Natural killer cell (primary cell): ENCODE measurements at regions not wholly inside any gene's neighbourhood (a gene's known extent, or its start where the extent isn't known, plus 50 kb on each side); places are given as distances from the start of the nearest gene placed in this dataset.

Source experiments
- ATAC-seq, 3 donors: fragments of 150-1000 bp in 2 of 3; fragments of 200-7000 bp in 1 of 3; cut with Tn5 transposase; 1 replicate in 1 of 3; 2 replicates in 2 of 3; pipeline ENCODE4 v1.10.0; 2021; ENCODE audit warnings: mild to moderate bottlenecking in 2 of 3, moderate library complexity in 2 of 3
- DNase-seq, 2 donors: peaks; one replicate each; pipeline versions ENCODE4 v3.0.0 to v3.0.0-alpha.2; 2013 to 2021; ENCODE audit warnings: mixed read lengths in 1 of 2
- H3K27ac ChIP-seq: one replicate; pipeline ENCODE4 v1.5.1; 2013; ENCODE audit warnings: mild to moderate bottlenecking, low read length
- H3K27me3 ChIP-seq: one replicate; pipeline ENCODE4 v1.6.1; 2013; ENCODE audit warnings: low read length; ENCODE audit not compliant: control insufficient read depth, insufficient read depth
- H3K36me3 ChIP-seq: one replicate; pipeline ENCODE4 v1.6.1; 2013; ENCODE audit warnings: low read length; ENCODE audit not compliant: control insufficient read depth, insufficient read depth
- H3K4me1 ChIP-seq: one replicate; pipeline ENCODE4 v1.6.1; 2013; ENCODE audit warnings: low read length; ENCODE audit not compliant: control insufficient read depth, insufficient read depth
- H3K4me3 ChIP-seq: one replicate; pipeline ENCODE4 v1.5.1; 2013; ENCODE audit warnings: low read length
- H3K9me3 ChIP-seq: one replicate; pipeline ENCODE4 v1.6.1; 2013; ENCODE audit warnings: low read length; ENCODE audit not compliant: control insufficient read depth, insufficient read depth
- H3K27ac Mint-ChIP-seq, 2 donors: one replicate each; pipeline ENCODE4 v1.8.0; 2022; ENCODE audit warnings: mild to moderate bottlenecking in 2 of 2, mixed read lengths in 2 of 2, moderate library complexity in 1 of 2
- H3K27me3 Mint-ChIP-seq, 2 donors: one replicate each; pipeline ENCODE4 v1.8.0; 2022; ENCODE audit warnings: low read depth in 2 of 2, mixed read lengths in 2 of 2
- H3K36me3 Mint-ChIP-seq: one replicate; pipeline ENCODE4 v1.8.0; 2022; ENCODE audit warnings: mixed read lengths
- H3K4me1 Mint-ChIP-seq, 2 donors: one replicate each; pipeline ENCODE4 v1.8.0; 2022; ENCODE audit warnings: mixed read lengths in 2 of 2
- H3K4me3 Mint-ChIP-seq: one replicate; pipeline ENCODE4 v1.8.0; 2022; ENCODE audit warnings: mild to moderate bottlenecking, moderate library complexity, mixed read lengths
- H3K9me3 Mint-ChIP-seq, 2 donors: one replicate each; pipeline ENCODE4 v1.8.0; 2022; ENCODE audit warnings: mixed read lengths in 2 of 2
- CTCF ChIP-seq: fragments of 200-600 bp; IDR thresholded peaks from one replicate; pipeline ENCODE4 v1.8.0; 2022; ENCODE audit warnings: antibody characterized with exemption
- WGBS: methylation state at CpG from one replicate; pipeline ENCODE4 v1.1.7; 2013; ENCODE audit warnings: missing lambda C conversion rate; ENCODE audit not compliant: insufficient coverage; 5-methylcytosine and 5-hydroxymethylcytosine counted together
- intact Hi-C: fragments of 100-400 bp; cut with micrococcal nuclease; formaldehyde crosslinking; loops from one replicate; pipeline ENCODE4 v1.14.2; 2022

- peaks cover 15 to 19% of the 10 kb centered on the region in 2 donors for H3K9me3 Mint-ChIP-seq
- 80% methylated on average over 1 of the region's 2 CpGs for WGBS
- Histone ChIP-seq H3K27me3 (no peaks in the 10 kb centered on the region), H3K27ac (no peak overlapping the region), H3K4me3 (no peak overlapping the region), H3K9me3 (peaks cover 6% of the 10 kb centered on the region), H3K36me3 (no peaks in the 10 kb centered on the region), H3K4me1 (no peaks in the 10 kb centered on the region)
- no peaks in the 10 kb centered on the region for H3K4me1 Mint-ChIP-seq
- no peaks in the 10 kb centered on the region for H3K27me3 Mint-ChIP-seq
- no peak overlapping the region for H3K4me3 Mint-ChIP-seq
- TF ChIP-seq CTCF, result no peak
- intact Hi-C loops, result no loop called here
- ATAC-seq (no peak), DNase-seq (no peak)
- H3K27ac Mint-ChIP-seq, result no peak overlapping the region
- peaks cover 13% of the 10 kb centered on the region for H3K36me3 Mint-ChIP-seq
These were observed 624.1 kb downstream of the CCDC85A start for GRCh38 chr2:56807861-56808260.

GRCh38 chr2:56811401-56811800, 627.6 kb downstream of the CCDC85A start:
- H3K4me3 Mint-ChIP-seq, result no peak overlapping the region
- intact Hi-C loops, result no loop called here
- 78% methylated on average over 2 of the region's 2 CpGs for WGBS
- peaks cover 8 to 14% of the 10 kb centered on the region in 2 donors for H3K9me3 Mint-ChIP-seq
- Histone ChIP-seq H3K27me3 (no peaks in the 10 kb centered on the region), H3K4me1 (no peaks in the 10 kb centered on the region), H3K27ac (no peak overlapping the region), H3K9me3 (peaks cover 8% of the 10 kb centered on the region), H3K4me3 (no peak overlapping the region), H3K36me3 (no peaks in the 10 kb centered on the region)
- ATAC-seq (no peak), DNase-seq (no peak)
- no peak overlapping the region for H3K27ac Mint-ChIP-seq
- H3K36me3 Mint-ChIP-seq, result peaks cover 13% of the 10 kb centered on the region
- no peaks in the 10 kb centered on the region for H3K27me3 Mint-ChIP-seq
- TF ChIP-seq CTCF, result no peak
- H3K4me1 Mint-ChIP-seq, result no peaks in the 10 kb centered on the region

GRCh38 chr2:56812432-56812831, 628.6 kb downstream of the CCDC85A start:
- Histone ChIP-seq H3K27me3 (no peaks in the 10 kb centered on the region), H3K27ac (no peak overlapping the region), H3K36me3 (no peaks in the 10 kb centered on the region), H3K4me1 (no peaks in the 10 kb centered on the region), H3K4me3 (no peak overlapping the region), H3K9me3 (peaks cover 12% of the 10 kb centered on the region)
- no peak for ATAC-seq
- Mint-ChIP-seq H3K4me3 (no peak overlapping the region), H3K27me3 (no peaks in the 10 kb centered on the region), H3K27ac (no peak overlapping the region), H3K4me1 (no peaks in the 10 kb centered on the region), H3K36me3 (peaks cover 13% of the 10 kb centered on the region), H3K9me3 (peaks cover 8 to 15% of the 10 kb centered on the region in 2 donors)
- WGBS, result no CpG with 5 or more reads among the region's 1 CpG
- no peak for DNase-seq
- intact Hi-C loops, result no loop called here
- TF ChIP-seq CTCF, result no peak

- Histone ChIP-seq H3K9me3 (peaks cover 12% of the 10 kb centered on the region), H3K27me3 (no peaks in the 10 kb centered on the region), H3K36me3 (no peaks in the 10 kb centered on the region), H3K27ac (no peak overlapping the region), H3K4me1 (no peaks in the 10 kb centered on the region), H3K4me3 (no peak overlapping the region)
- Mint-ChIP-seq H3K9me3 (peaks cover 10 to 22% of the 10 kb centered on the region in 2 donors), H3K27ac (no peak overlapping the region), H3K4me3 (no peak overlapping the region), H3K27me3 (no peaks in the 10 kb centered on the region), H3K36me3 (peaks cover 7% of the 10 kb centered on the region), H3K4me1 (no peaks in the 10 kb centered on the region)
- intact Hi-C loops, result no loop called here
- DNase-seq (no peak), ATAC-seq (no peak)
- no peak for TF ChIP-seq CTCF
- WGBS, result 82% methylated on average over 2 of the region's 2 CpGs
These were observed 629.7 kb downstream of the CCDC85A start for GRCh38 chr2:56813490-56813889.
